ENCODE measurements at regions not wholly inside any gene's neighbourhood (a gene's known extent, or its start where the extent isn't known, plus 50 kb on each side); places are given as distances from the start of the nearest gene placed in this dataset.

DNA sequence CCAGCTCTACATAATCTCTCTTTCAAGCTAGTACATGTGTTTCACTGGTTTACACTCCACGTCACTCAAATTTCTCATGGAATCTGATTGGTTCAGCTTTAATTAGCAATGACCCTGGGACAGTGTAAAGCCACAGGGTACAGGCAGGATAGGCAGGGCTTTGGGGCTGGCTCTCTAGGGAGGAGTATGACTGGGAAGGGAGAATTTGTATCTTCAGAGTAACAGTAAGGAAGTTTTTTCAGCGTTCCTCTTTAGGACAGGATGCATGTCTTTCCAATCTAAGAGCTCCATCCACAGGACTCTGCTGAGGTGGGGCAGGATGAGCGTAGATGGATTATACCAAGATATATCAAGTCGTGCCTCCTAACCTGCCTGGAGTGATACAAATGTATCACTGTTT, 112.0 kb upstream of the CLEC14A start:
- WGBS (ENCODE audit: low lambda C conversion rate): 4% methylated on average over 4 of the region's 4 CpGs
- Histone ChIP-seq H3K4me1 (ENCODE audit: insufficient read depth, low read length) (no peaks in the 10 kb centered on the region), H3K27ac (ENCODE audit: extremely low read length, insufficient read depth, low read length) (no peak overlapping the region), H3K9me3 (ENCODE audit: low read length) (no peaks in the 10 kb centered on the region), H3K4me2 (ENCODE audit: low read depth, low read length) (no peak overlapping the region), H2AFZ (ENCODE audit: low read length) (no peak overlapping the region), H3K79me2 (ENCODE audit: insufficient read depth, low read length) (no peaks in the 10 kb centered on the region), H3K36me3 (replicated peaks in 1 of 2; ENCODE audit: control insufficient read depth in 1 of 2, insufficient read depth in 2 of 2, low read length in 2 of 2) (no peaks in the 10 kb centered on the region), H3K27me3 (ENCODE audit: control insufficient read depth in 1 of 2, insufficient read depth in 2 of 2, low read length in 2 of 2) (no peaks in the 10 kb centered on the region), H3K9ac (ENCODE audit: insufficient read depth, low read depth, low read length) (no peak overlapping the region), H4K20me1 (ENCODE audit: insufficient read depth, low read length) (no peaks in the 10 kb centered on the region), H3K4me3 (replicated peaks in 1 of 3; ENCODE audit: insufficient read depth in 1 of 3, low read depth in 2 of 3, low read length in 3 of 3) (no peak overlapping the region)
- CTCF ChIA-PET (ENCODE audit: low intra/inter-chr PET ratio, low total read pairs): no interaction called here
- no TSS peak for BruUV-seq (replicated peaks)
- TF ChIP-seq AGO2 (optimal IDR thresholded peaks at IDR 0.05; ENCODE audit: low read depth, low read length): no peak
- TF ChIP-seq NCOA5 (CRISPR knock-in tag; IDR thresholded peaks at IDR 0.05): no peak
- TF ChIP-seq CREB1 (IDR thresholded peaks at IDR 0.05): peak; percentile 7; the same call in 1 of the 2 replicates
- TF ChIP-seq CREB1 (CRISPR knock-in tag; IDR thresholded peaks at IDR 0.05): no peak
- in situ Hi-C loops (cut with HindIII; ENCODE audit: extremely low pct_ligation_motif_present, low pct_unique_long_range_greater_than_20kb) (no loop called here), intact Hi-C loops (cut with micrococcal nuclease; ENCODE audit: unreplicated experiment) (no loop called here)
- ATAC-seq: no peak; the same call in 1 of the 3 replicates
- POLR2A ChIA-PET: no interaction called here
- FAIRE-seq: no peak
- DNase-seq (ENCODE audit: low spot score): no peak

DNA sequence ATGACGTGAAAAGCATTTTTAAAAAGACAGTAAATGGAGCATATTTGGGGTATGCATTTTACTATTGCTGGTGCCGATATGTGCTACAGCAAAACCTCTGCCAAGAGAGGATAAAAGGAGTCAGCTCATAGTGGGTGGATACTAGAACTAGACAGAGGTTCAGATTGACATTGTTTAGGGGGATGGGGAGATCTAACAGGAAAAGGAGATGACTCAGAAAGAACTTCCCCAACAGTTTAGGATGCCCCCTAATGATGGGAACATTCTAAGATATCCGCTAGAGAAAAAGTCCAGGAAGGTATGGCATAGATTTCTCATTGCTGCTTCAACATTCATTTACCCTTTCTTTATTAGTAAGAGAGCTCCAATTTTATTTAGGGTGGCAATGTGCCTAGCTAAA, 110.5 kb upstream of the CLEC14A start:
- ATAC-seq: no peak
- in situ Hi-C loops (cut with HindIII; ENCODE audit: extremely low pct_ligation_motif_present, low pct_unique_long_range_greater_than_20kb) (no loop called here), intact Hi-C loops (cut with micrococcal nuclease; ENCODE audit: unreplicated experiment) (no loop called here)
- WGBS (ENCODE audit: low lambda C conversion rate): 6% methylated on average over 3 of the region's 3 CpGs
- TF ChIP-seq, protein P1, sequence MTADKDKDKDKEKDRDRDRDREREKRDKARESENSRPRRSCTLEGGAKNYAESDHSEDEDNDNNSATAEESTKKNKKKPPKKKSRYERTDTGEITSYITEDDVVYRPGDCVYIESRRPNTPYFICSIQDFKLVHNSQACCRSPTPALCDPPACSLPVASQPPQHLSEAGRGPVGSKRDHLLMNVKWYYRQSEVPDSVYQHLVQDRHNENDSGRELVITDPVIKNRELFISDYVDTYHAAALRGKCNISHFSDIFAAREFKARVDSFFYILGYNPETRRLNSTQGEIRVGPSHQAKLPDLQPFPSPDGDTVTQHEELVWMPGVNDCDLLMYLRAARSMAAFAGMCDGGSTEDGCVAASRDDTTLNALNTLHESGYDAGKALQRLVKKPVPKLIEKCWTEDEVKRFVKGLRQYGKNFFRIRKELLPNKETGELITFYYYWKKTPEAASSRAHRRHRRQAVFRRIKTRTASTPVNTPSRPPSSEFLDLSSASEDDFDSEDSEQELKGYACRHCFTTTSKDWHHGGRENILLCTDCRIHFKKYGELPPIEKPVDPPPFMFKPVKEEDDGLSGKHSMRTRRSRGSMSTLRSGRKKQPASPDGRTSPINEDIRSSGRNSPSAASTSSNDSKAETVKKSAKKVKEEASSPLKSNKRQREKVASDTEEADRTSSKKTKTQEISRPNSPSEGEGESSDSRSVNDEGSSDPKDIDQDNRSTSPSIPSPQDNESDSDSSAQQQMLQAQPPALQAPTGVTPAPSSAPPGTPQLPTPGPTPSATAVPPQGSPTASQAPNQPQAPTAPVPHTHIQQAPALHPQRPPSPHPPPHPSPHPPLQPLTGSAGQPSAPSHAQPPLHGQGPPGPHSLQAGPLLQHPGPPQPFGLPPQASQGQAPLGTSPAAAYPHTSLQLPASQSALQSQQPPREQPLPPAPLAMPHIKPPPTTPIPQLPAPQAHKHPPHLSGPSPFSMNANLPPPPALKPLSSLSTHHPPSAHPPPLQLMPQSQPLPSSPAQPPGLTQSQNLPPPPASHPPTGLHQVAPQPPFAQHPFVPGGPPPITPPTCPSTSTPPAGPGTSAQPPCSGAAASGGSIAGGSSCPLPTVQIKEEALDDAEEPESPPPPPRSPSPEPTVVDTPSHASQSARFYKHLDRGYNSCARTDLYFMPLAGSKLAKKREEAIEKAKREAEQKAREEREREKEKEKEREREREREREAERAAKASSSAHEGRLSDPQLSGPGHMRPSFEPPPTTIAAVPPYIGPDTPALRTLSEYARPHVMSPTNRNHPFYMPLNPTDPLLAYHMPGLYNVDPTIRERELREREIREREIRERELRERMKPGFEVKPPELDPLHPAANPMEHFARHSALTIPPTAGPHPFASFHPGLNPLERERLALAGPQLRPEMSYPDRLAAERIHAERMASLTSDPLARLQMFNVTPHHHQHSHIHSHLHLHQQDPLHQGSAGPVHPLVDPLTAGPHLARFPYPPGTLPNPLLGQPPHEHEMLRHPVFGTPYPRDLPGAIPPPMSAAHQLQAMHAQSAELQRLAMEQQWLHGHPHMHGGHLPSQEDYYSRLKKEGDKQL (CRISPR knock-in tag; IDR thresholded peaks at IDR 0.05; ENCODE audit: low read depth): no peak
- TF ChIP-seq, protein P2, sequence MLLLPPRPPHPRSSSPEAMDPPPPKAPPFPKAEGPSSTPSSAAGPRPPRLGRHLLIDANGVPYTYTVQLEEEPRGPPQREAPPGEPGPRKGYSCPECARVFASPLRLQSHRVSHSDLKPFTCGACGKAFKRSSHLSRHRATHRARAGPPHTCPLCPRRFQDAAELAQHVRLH (CRISPR knock-in tag; IDR thresholded peaks at IDR 0.05; ENCODE audit: borderline replicate concordance, low read depth): no peak
- no peak for TF ChIP-seq GTF3A (CRISPR knock-in tag; conservative IDR thresholded peaks at IDR 0.05)
- TF ChIP-seq ZNF331 (CRISPR knock-in tag; IDR thresholded peaks at IDR 0.05): no peak
- no peak for TF ChIP-seq ZNF816 (CRISPR knock-in tag; IDR thresholded peaks at IDR 0.05; ENCODE audit: borderline replicate concordance)
- TF ChIP-seq ONECUT2 (CRISPR knock-in tag; IDR thresholded peaks at IDR 0.05): no peak
- no peak for TF ChIP-seq MIER3 (CRISPR knock-in tag; IDR thresholded peaks at IDR 0.05; ENCODE audit: borderline replicate concordance)
- H2AFZ ChIP-seq (ENCODE audit: low read length): no peak overlapping the region
- H3K36me3 ChIP-seq (replicated peaks in 1 of 2; ENCODE audit: control insufficient read depth in 1 of 2, insufficient read depth in 2 of 2, low read length in 2 of 2): no peaks in the 10 kb centered on the region
- no peaks in the 10 kb centered on the region for H4K20me1 ChIP-seq (ENCODE audit: insufficient read depth, low read length)
- no peak overlapping the region for H3K9ac ChIP-seq (ENCODE audit: insufficient read depth, low read depth, low read length)
- H3K27ac ChIP-seq (ENCODE audit: extremely low read length, insufficient read depth, low read length): no peak overlapping the region
- H3K4me1 ChIP-seq (ENCODE audit: insufficient read depth, low read length): no peaks in the 10 kb centered on the region
- no peaks in the 10 kb centered on the region for H3K27me3 ChIP-seq (ENCODE audit: control insufficient read depth in 1 of 2, insufficient read depth in 2 of 2, low read length in 2 of 2)
- no TSS peak for BruUV-seq (replicated peaks)
- no peaks in the 10 kb centered on the region for H3K9me3 ChIP-seq (ENCODE audit: low read length)
- CTCF ChIA-PET (ENCODE audit: low intra/inter-chr PET ratio, low total read pairs): no interaction called here
- POLR2A ChIA-PET: no interaction called here
- H3K79me2 ChIP-seq (ENCODE audit: insufficient read depth, low read length): no peaks in the 10 kb centered on the region
- no peak for FAIRE-seq
- H3K4me3 ChIP-seq (replicated peaks in 1 of 3; ENCODE audit: insufficient read depth in 1 of 3, low read depth in 2 of 3, low read length in 3 of 3): no peak overlapping the region
- DNase-seq (ENCODE audit: low spot score): no peak
- no peak overlapping the region for H3K4me2 ChIP-seq (ENCODE audit: low read depth, low read length)

All from HepG2 (cell line).